Liver (tissue), 8 donors: ENCODE measurements at regions not wholly inside any gene's neighbourhood (a gene's known extent, or its start where the extent isn't known, plus 50 kb on each side); places are given as distances from the start of the nearest gene placed in this dataset.

Experiments
- DNase-seq: peaks from one replicate; pipeline ENCODE4 v3.0.0-alpha.2; 2017; ENCODE audit warnings: low spot score
- H3K27ac ChIP-seq, 2 donors: one replicate each; pipeline ENCODE4 v1.7.0; 2013; ENCODE audit warnings: inconsistent platforms in 2 of 2, low read length in 2 of 2, control low read depth in 1 of 2, low read depth in 1 of 2, mild to moderate bottlenecking in 1 of 2
- H3K27me3 ChIP-seq, 4 donors: one replicate each; pipeline versions ENCODE4 v1.6.1 to v1.7.0; 2013; ENCODE audit warnings: low read length in 3 of 4, inconsistent platforms in 1 of 4, mild to moderate bottlenecking in 1 of 4, moderate library complexity in 1 of 4; ENCODE audit not compliant: control insufficient read depth in 4 of 4, insufficient read depth in 4 of 4
- H3K36me3 ChIP-seq, 4 donors: one replicate each; pipeline versions ENCODE4 v1.6.1 to v1.7.0; 2013; ENCODE audit warnings: low read length in 3 of 4, mild to moderate bottlenecking in 3 of 4, low read depth in 1 of 4, moderate library complexity in 1 of 4; ENCODE audit not compliant: control insufficient read depth in 4 of 4, insufficient read depth in 3 of 4
- H3K4me1 ChIP-seq, 4 donors: one replicate each; pipeline versions ENCODE4 v1.6.1 to v1.7.0; 2013; ENCODE audit warnings: low read length in 3 of 4, mild to moderate bottlenecking in 3 of 4, moderate library complexity in 1 of 4; ENCODE audit not compliant: control insufficient read depth in 4 of 4, insufficient read depth in 4 of 4
- H3K4me3 ChIP-seq, 3 donors: one replicate each; pipeline versions ENCODE4 v1.6.1 to v1.7.0; 2013; ENCODE audit warnings: low read length in 3 of 3, control low read depth in 1 of 3, low read depth in 1 of 3, mild to moderate bottlenecking in 1 of 3
- H3K9ac ChIP-seq, 2 donors: one replicate each; pipeline ENCODE4 v1.7.0; 2013; ENCODE audit warnings: low read length in 2 of 2, mild to moderate bottlenecking in 2 of 2, moderate library complexity in 2 of 2, control low read depth in 1 of 2, low read depth in 1 of 2
- H3K9me3 ChIP-seq, 4 donors: one replicate each; pipeline versions ENCODE4 v1.6.1 to v1.7.0; 2013; ENCODE audit warnings: low read length in 3 of 4; ENCODE audit not compliant: control insufficient read depth in 4 of 4
- ATF3 ChIP-seq: IDR thresholded peaks from 2 replicates; pipeline ENCODE4 v1.6.1; 2016; ENCODE audit warnings: antibody characterized with exemption
- CTCF ChIP-seq: fragments of 150-350 bp; IDR thresholded peaks from 2 replicates; pipeline ENCODE4 v1.5.1; 2017; ENCODE audit warnings: improper control_type of control experiment, low read depth, low read length; ENCODE audit not compliant: missing input control
- EGR1 ChIP-seq, 2 donors: IDR thresholded peaks; 2 replicates each; pipeline ENCODE4 v1.6.1; 2016 to 2018; ENCODE audit warnings: antibody characterized with exemption in 2 of 2, low read depth in 2 of 2
- FOXA1 ChIP-seq: IDR thresholded peaks from 2 replicates; pipeline ENCODE4 v1.6.1; 2016; ENCODE audit warnings: antibody characterized with exemption
- FOXA2 ChIP-seq: IDR thresholded peaks from 2 replicates; pipeline ENCODE4 v1.6.1; 2016; ENCODE audit warnings: antibody characterized with exemption
- GABPA ChIP-seq, 2 donors: IDR thresholded peaks in 1 of 2; conservative IDR thresholded peaks in 1 of 2; 2 replicates each; pipeline ENCODE4 v1.6.1; 2016; ENCODE audit warnings: antibody characterized with exemption in 2 of 2, mild to moderate bottlenecking in 1 of 2, moderate library complexity in 1 of 2
- HNF4A ChIP-seq, 2 donors: conservative IDR thresholded peaks; 2 replicates each; pipeline ENCODE4 v1.6.1; 2016; ENCODE audit warnings: antibody characterized with exemption in 2 of 2, mild to moderate bottlenecking in 2 of 2
- HNF4G ChIP-seq: IDR thresholded peaks from 2 replicates; pipeline ENCODE4 v1.6.1; 2016; ENCODE audit warnings: antibody characterized with exemption
- JUND ChIP-seq, 2 donors: IDR thresholded peaks; 2 replicates each; pipeline ENCODE4 v1.6.1; 2016; ENCODE audit warnings: antibody characterized with exemption in 2 of 2
- MAX ChIP-seq: IDR thresholded peaks from 2 replicates; pipeline ENCODE4 v1.6.1; 2016; ENCODE audit warnings: antibody characterized with exemption
- NR2F2 ChIP-seq: IDR thresholded peaks from 2 replicates; pipeline ENCODE4 v1.6.1; 2016; ENCODE audit warnings: antibody characterized with exemption
- RAD21 ChIP-seq, 2 donors: IDR thresholded peaks; 2 replicates each; pipeline ENCODE4 v1.6.1; 2016; ENCODE audit warnings: antibody characterized with exemption in 2 of 2, mild to moderate bottlenecking in 2 of 2
- REST ChIP-seq: IDR thresholded peaks from 2 replicates; pipeline ENCODE4 v1.6.1; 2016; ENCODE audit warnings: antibody characterized with exemption, mild to moderate bottlenecking
- RXRA ChIP-seq, 2 donors: IDR thresholded peaks; 2 replicates each; pipeline ENCODE4 v1.6.1; 2017 to 2018; ENCODE audit warnings: antibody characterized with exemption in 2 of 2, mild to moderate bottlenecking in 1 of 2
- SP1 ChIP-seq: IDR thresholded peaks from 2 replicates; pipeline ENCODE4 v1.6.1; 2018; ENCODE audit warnings: antibody characterized with exemption, mild to moderate bottlenecking
- TAF1 ChIP-seq: conservative IDR thresholded peaks from 2 replicates; pipeline ENCODE4 v1.6.1; 2016; ENCODE audit warnings: antibody characterized with exemption, mild to moderate bottlenecking
- YY1 ChIP-seq: IDR thresholded peaks from 2 replicates; pipeline ENCODE4 v1.6.1; 2016; ENCODE audit warnings: antibody characterized with exemption, mild to moderate bottlenecking
- ZBTB33 ChIP-seq: IDR thresholded peaks from 2 replicates; pipeline ENCODE4 v1.6.1; 2016; ENCODE audit warnings: antibody characterized with exemption
- WGBS: extraction: QIAGEN DNeasy Blood & Tissue Kit; methylation state at CpG from one replicate; pipeline ENCODE4 v1.1.7; 2013; 5-methylcytosine and 5-hydroxymethylcytosine counted together
- donor health status: healthy.
- donor health status: healthy.
- donor health status: healthy.
- donor health status: healthy.
- donor health status: healthy.

- Histone ChIP-seq H3K9me3 (peaks cover 3 to 5% (median 3%) of the 10 kb centered on the region in 4 donors), H3K4me3 (no peak overlapping the region), H3K27me3 (no peaks in the 10 kb centered on the region), H3K4me1 (peaks cover 0 to 6% (median 0%) of the 10 kb centered on the region in 4 donors), H3K36me3 (no peaks in the 10 kb centered on the region), H3K27ac (no peak overlapping the region), H3K9ac (no peak overlapping the region)
- WGBS: 94% methylated on average over 1 of the region's 1 CpG
- TF ChIP-seq YY1 (no peak), HNF4G (no peak), FOXA2 (no peak), TAF1 (no peak), JUND (IDR thresholded peaks at IDR 0.05) (no peak), RAD21 (IDR thresholded peaks at IDR 0.05) (no peak), GABPA (IDR thresholded peaks at IDR 0.05 in 1 of 2, conservative IDR thresholded peaks at IDR 0.05 in 1 of 2) (no peak), CTCF (no peak), RXRA (IDR thresholded peaks at IDR 0.05) (no peak), ATF3 (no peak), EGR1 (IDR thresholded peaks at IDR 0.05; ENCODE audit: low read depth in 2 of 2) (no peak), SP1 (no peak), ZBTB33 (no peak), NR2F2 (no peak), REST (no peak), MAX (no peak), HNF4A (conservative IDR thresholded peaks at IDR 0.05) (no peak), FOXA1 (no peak)
- no peak for DNase-seq
These were observed 180.2 kb downstream of the RND3 start for GRCh38 chr2:150307258-150307657.
